T-helper 1 cell (primary cell): ENCODE measurements at regions not wholly inside any gene's neighbourhood (a gene's known extent, or its start where the extent isn't known, plus 50 kb on each side); places are given as distances from the start of the nearest gene placed in this dataset.

Source experiments
- DNase-seq, 5 donors: peaks; one replicate each; pipeline ENCODE4 v3.0.0-alpha.2; 2012 to 2020

- DNase-seq, result no peak
Measured at GRCh38 chr1:4597020-4597419, 57.4 kb upstream of the AJAP1 start.

GRCh38 chr1:4598561-4598960 is 55.8 kb upstream of the AJAP1 start:
- DNase-seq, result no peak

GRCh38 chr1:4599521-4599920 is 54.9 kb upstream of the AJAP1 start:
- DNase-seq, result no peak

- no peak for DNase-seq
Measured at GRCh38 chr1:4599951-4600481, 54.4 kb upstream of the AJAP1 start.

- no peak for DNase-seq
Measured at GRCh38 chr1:4600615-4601460, 53.6 kb upstream of the AJAP1 start.

- no peak for DNase-seq
Measured at GRCh38 chr1:4601941-4602340, 52.5 kb upstream of the AJAP1 start.

GRCh38 chr1:4602462-4603294 is 51.7 kb upstream of the AJAP1 start:
- no peak for DNase-seq

- DNase-seq, result no peak
Measured at GRCh38 chr1:4603295-4604110, 50.9 kb upstream of the AJAP1 start.
